ENCODE measurements at regions not wholly inside any gene's neighbourhood (a gene's known extent, or its start where the extent isn't known, plus 50 kb on each side); places are given as distances from the start of the nearest gene placed in this dataset.

DNA sequence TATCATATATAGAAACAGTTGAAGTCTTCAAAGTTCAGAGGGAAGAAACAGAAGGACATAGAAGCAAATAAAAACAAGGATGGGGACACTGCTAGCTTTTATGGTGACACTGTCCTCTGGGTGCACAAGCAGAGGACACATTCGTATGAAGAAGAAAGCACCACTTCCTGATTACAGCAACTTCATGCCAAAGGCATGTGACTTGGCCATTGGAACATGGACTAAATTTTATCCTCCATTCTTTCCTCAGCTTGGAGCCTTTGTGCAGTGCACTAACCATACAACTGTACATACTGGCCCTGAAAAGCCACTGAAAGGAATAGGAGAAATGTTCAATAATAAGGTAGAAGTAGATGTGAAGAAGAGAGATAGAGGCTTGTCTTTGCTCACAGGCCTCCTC is 223.3 kb downstream of the MTX2 start:
- no peaks in the 10 kb centered on the region for H3K36me3 ChIP-seq (ENCODE audit: control insufficient read depth, insufficient read depth, low read length)
- no peak overlapping the region for H3K27ac ChIP-seq (ENCODE audit: low read length)
- intact Hi-C loops (cut with micrococcal nuclease; ENCODE audit: unreplicated experiment) (no loop called here), in situ Hi-C loops (cut with HindIII; ENCODE audit: low pct_unique_long_range_greater_than_20kb, low sequenced_read_pairs) (no loop called here)
- BruUV-seq (replicated peaks) = no TSS peak
- POLR2A ChIA-PET = no interaction called here
- H3K9me3 ChIP-seq (ENCODE audit: control insufficient read depth, insufficient read depth, low read depth, low read length) = no peaks in the 10 kb centered on the region
- no peak for DNase-seq (ENCODE audit: low read depth, low spot score)
- H3K27me3 ChIP-seq (ENCODE audit: control insufficient read depth, insufficient read depth, low read length) = no peaks in the 10 kb centered on the region
- no peak overlapping the region for H3K4me3 ChIP-seq (ENCODE audit: low read depth in 2 of 2, low read length in 2 of 2)
- TF ChIP-seq SIN3A (IDR thresholded peaks at IDR 0.05; ENCODE audit: borderline replicate concordance, insufficient read depth, low read depth, low read length) (no peak), POLR2AphosphoS5 (IDR thresholded peaks at IDR 0.05; ENCODE audit: low read depth, low read length) (no peak), TCF7L2 (IDR thresholded peaks at IDR 0.05; ENCODE audit: low read depth, low read length) (no peak)
- TF ChIP-seq, protein P1, sequence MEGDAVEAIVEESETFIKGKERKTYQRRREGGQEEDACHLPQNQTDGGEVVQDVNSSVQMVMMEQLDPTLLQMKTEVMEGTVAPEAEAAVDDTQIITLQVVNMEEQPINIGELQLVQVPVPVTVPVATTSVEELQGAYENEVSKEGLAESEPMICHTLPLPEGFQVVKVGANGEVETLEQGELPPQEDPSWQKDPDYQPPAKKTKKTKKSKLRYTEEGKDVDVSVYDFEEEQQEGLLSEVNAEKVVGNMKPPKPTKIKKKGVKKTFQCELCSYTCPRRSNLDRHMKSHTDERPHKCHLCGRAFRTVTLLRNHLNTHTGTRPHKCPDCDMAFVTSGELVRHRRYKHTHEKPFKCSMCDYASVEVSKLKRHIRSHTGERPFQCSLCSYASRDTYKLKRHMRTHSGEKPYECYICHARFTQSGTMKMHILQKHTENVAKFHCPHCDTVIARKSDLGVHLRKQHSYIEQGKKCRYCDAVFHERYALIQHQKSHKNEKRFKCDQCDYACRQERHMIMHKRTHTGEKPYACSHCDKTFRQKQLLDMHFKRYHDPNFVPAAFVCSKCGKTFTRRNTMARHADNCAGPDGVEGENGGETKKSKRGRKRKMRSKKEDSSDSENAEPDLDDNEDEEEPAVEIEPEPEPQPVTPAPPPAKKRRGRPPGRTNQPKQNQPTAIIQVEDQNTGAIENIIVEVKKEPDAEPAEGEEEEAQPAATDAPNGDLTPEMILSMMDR (IDR thresholded peaks at IDR 0.05) = no peak
- TF ChIP-seq, protein P2, sequence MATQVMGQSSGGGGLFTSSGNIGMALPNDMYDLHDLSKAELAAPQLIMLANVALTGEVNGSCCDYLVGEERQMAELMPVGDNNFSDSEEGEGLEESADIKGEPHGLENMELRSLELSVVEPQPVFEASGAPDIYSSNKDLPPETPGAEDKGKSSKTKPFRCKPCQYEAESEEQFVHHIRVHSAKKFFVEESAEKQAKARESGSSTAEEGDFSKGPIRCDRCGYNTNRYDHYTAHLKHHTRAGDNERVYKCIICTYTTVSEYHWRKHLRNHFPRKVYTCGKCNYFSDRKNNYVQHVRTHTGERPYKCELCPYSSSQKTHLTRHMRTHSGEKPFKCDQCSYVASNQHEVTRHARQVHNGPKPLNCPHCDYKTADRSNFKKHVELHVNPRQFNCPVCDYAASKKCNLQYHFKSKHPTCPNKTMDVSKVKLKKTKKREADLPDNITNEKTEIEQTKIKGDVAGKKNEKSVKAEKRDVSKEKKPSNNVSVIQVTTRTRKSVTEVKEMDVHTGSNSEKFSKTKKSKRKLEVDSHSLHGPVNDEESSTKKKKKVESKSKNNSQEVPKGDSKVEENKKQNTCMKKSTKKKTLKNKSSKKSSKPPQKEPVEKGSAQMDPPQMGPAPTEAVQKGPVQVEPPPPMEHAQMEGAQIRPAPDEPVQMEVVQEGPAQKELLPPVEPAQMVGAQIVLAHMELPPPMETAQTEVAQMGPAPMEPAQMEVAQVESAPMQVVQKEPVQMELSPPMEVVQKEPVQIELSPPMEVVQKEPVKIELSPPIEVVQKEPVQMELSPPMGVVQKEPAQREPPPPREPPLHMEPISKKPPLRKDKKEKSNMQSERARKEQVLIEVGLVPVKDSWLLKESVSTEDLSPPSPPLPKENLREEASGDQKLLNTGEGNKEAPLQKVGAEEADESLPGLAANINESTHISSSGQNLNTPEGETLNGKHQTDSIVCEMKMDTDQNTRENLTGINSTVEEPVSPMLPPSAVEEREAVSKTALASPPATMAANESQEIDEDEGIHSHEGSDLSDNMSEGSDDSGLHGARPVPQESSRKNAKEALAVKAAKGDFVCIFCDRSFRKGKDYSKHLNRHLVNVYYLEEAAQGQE (IDR thresholded peaks at IDR 0.05; ENCODE audit: insufficient read depth in 1 of 2, low read depth in 2 of 2, low read length in 1 of 2) = no peak
- no peaks in the 10 kb centered on the region for H3K4me1 ChIP-seq (ENCODE audit: control insufficient read depth, insufficient read depth, low read length)
- CTCF ChIA-PET = no interaction called here
- no peak for ATAC-seq

DNA sequence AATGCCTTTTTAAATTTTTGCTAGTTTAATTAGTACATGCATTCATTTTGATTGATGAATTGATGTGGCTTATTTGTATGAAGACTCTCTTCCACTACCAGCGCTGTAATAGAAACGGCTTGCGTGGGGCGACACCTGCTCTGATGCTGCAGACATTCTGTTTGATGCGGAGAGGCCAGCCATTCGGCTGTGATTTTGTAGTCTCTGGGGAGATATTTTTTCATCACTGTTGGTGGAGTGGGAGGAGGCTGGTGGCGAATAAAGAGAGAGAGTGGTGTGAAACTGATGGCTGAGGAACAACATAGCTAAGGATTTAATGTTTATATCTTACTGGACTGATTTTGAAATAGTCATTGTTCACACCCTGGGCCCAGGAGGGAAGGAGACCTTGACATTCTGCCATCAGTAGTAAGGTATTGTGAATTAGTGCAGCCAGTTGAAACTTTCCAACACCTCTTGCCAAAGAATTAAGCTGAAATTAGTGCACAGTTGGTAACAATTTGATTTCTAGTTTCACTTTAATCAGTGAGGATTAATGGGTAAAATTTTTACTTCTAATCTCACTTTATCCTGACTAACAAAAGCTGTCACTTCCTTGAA is 224.1 kb downstream of the MTX2 start:
- Histone ChIP-seq H3K36me3 (ENCODE audit: control insufficient read depth, insufficient read depth, low read length) (no peaks in the 10 kb centered on the region), H3K4me3 (ENCODE audit: low read depth in 2 of 2, low read length in 2 of 2) (no peak overlapping the region), H3K9me3 (ENCODE audit: control insufficient read depth, insufficient read depth, low read depth, low read length) (no peaks in the 10 kb centered on the region), H3K27ac (ENCODE audit: low read length) (no peak overlapping the region), H3K4me1 (ENCODE audit: control insufficient read depth, insufficient read depth, low read length) (no peaks in the 10 kb centered on the region), H3K27me3 (ENCODE audit: control insufficient read depth, insufficient read depth, low read length) (no peaks in the 10 kb centered on the region)
- CTCF ChIA-PET = no interaction called here
- in situ Hi-C loops (cut with HindIII; ENCODE audit: low pct_unique_long_range_greater_than_20kb, low sequenced_read_pairs) (no loop called here), intact Hi-C loops (cut with micrococcal nuclease; ENCODE audit: unreplicated experiment) (no loop called here)
- POLR2A ChIA-PET = no interaction called here
- no TSS peak for BruUV-seq (replicated peaks)
- TF ChIP-seq TCF7L2 (IDR thresholded peaks at IDR 0.05; ENCODE audit: low read depth, low read length) = no peak
- TF ChIP-seq, protein P2 (IDR thresholded peaks at IDR 0.05; ENCODE audit: insufficient read depth in 1 of 2, low read depth in 2 of 2, low read length in 1 of 2) = no peak
- DNase-seq (ENCODE audit: low read depth, low spot score) (no peak), ATAC-seq (no peak)
